NCI-H345 treated with DMSO at 0.1 percent for 48 hours (cell line): ENCODE measurements at regions not wholly inside any gene's neighbourhood (a gene's known extent, or its start where the extent isn't known, plus 50 kb on each side); places are given as distances from the start of the nearest gene placed in this dataset.
"Not testable (repeated sequence)": the region's sequence is repeated elsewhere in the genome, so short reads cannot be mapped to it uniquely, and the experiment has no call there.

ENCODE experiments used
- DNase-seq: peaks from one replicate; lab custom pipeline; 2025; ENCODE audit not compliant: unreplicated experiment; lab: John Stamatoyannopoulos, UW

DNA sequence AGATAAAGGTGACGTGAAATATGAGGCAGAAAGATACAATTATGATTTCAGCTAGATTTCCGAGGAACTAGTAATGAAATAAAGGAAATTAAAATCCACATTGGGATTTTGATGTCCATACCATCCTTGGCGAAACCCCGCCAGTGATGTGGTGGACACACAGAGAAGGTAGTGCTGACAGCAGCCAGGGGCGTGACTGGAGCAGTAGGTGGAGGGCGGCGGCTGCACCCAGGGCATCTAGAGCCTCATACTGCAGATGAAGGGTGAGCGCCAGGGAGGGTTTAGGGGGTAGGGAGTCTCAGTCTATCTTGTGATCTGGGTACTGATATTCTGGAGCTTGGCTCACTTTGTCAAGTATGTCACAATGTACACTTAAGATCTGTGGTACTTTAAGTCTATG lies 855.5 kb upstream of the POM121L12 start:
- no peak for DNase-seq

DNA sequence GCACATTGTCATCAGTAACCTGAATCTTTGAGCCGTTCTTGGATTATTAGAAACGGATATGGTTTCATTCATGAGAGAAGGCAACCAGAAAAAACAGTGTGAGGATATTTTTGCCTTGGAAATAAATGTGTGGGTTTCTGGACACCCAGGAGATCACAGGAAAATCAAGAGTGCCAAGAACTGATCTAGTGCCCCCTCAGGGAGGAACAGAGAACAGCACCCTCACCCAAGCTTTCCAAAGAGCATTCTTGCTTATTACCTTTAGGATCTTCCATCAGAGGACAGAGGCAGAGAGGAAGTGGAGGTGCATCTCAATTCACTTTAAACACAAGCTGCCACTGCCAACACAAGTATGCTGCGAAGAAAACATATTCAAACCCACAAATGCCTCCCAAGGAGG lies 851.5 kb upstream of the COBL start:
- DNase-seq = no peak

DNA sequence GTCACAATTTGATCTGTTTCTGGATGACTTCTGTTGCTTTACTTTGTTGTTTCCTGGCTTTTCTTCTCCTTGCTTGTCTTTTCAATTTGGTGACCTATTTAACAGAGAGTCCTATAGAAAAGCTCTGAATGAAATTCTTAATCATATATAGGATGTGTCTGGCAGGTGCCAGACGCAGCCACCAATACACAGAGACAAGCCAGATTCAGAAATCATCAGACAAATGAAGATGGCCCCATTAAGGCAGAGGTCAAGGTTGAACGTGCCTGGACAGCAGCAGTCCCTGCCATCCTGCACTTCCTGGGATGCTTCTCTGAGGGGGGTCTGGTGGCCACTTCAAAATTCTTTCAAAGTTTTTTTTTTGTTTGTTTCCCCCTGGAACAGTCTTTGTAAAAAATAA lies 846.7 kb upstream of the COBL start:
- DNase-seq = no peak

DNA sequence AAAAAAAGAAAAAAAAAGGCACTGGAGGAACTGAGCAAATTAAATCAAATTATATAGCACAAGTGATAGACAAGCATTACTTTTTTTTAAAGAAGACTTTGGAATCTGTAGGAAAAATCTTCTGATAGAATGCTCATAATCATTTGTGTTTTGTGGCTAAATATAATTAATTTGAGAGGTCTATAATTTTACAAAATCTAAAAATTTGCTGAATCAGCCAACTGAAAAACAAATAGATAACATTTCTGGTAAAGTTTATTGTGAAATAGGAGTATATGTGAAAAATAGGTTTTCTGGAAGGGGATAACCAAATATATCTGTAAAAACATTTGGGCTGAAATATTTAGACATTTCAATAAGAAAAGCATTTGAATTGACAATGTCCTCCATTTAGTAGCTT lies 844.9 kb upstream of the COBL start:
- DNase-seq = no peak

DNA sequence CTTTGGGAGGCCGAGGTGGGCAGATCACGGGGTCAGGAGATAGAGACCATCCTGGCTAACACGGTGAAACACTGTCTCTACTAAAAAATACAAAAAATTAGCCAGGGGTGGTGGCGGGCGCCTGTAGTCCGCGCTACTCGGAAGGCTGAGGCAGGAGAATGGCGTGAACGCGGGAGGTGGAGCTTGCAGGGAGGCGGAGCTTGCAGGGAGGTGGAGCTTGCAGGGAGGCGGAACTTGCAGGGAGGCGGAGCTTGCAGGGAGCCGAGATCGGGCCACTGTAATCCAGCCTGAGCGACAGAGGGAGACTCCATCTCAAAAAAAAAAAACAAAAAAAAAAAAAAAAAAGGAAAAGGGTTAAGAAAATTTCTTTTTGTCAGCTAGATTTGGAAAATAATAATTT lies 842.8 kb upstream of the COBL start:
- DNase-seq = not testable (repeated sequence)

DNA sequence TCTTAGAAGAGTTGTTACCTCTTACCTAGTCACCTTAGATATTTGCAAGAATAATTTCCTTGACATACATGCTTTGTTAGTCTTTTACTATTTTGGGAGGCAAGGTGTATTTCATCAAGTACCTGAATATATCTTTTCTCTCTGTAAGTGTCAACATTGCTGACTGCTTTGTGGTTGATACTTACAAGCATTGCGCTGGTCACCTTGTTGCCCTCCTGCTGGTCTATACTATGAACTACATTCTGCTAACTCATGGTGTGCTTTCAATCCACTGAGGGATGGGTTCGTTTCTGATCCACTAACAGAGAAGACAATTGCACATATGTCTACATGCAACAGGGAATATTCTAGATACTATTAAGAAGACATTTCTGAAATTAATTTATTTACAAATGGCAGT lies 837.8 kb upstream of the COBL start:
- DNase-seq = no peak

DNA sequence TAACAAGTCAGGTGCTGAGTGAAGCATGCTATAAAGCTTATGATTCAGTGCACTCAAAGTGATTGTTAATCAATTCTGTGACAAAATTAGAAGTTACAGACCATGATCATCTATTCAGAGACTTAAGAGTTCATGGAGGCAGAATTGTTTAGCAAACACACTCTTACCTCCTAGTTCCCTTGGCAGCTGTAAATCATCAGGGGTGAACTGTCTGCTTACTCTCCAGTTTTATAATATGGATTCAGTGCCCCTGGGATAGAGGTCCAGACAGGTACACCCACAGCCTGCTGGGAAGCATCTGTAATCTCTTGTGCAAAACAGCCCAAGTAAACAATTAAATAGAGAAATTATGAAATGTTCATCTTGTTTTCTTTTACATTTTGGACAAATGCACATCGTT lies 835.0 kb upstream of the COBL start:
- DNase-seq = peak; percentile 11

DNA sequence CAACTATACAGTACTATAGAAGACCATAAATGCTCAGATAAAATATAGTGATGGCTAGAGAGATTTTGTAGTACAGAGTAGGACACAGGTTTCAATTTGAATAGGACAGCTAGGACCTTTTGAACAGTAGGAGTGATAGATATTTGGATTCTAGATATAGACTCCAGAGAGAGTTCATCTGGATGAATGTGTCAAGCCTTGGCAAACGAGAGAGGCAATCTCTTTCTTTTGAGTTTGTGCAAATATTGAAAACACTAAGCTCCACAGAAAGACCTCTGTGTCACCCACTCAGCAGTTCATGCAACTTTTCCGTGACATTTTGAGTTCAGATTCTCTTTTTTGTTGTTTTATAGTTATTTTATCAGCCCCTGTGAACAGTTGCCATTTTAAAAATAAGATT lies 834.3 kb upstream of the COBL start:
- DNase-seq = no peak

DNA sequence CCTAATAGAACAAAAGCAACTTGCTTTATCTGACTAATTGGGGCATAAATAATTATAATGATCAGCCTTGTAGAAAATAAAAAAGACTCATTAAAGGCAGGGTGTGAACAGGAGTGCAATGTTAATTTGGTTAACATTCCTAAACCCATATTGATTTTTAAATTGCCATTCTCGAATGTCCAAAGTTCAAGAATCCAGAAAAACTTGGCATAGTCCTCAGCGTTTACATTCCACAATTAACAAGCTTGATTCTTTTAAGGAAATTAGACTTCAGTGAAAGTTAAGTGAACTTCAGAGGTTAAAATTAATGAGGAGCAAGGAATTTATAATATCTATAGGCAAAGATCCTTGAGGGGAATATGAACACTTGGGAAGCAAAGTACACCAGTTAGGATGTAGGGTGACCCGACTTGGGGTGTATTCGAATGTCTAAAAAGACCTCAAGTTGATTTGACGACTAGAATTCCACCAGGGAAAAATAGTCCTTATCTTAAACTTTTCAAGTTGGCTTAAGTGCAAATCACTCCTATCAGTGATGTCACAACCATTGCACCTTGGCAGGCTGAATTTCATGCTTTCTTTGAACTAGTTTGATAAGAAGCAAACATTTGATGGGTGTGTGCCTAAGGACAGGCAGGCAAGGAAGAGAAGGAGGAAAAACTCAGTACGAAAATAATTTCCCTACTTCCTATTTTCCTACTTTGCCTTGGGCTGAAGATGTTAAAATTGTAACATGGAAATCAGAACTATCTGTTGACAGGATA lies 830.4 kb upstream of the COBL start:
- DNase-seq = no peak

DNA sequence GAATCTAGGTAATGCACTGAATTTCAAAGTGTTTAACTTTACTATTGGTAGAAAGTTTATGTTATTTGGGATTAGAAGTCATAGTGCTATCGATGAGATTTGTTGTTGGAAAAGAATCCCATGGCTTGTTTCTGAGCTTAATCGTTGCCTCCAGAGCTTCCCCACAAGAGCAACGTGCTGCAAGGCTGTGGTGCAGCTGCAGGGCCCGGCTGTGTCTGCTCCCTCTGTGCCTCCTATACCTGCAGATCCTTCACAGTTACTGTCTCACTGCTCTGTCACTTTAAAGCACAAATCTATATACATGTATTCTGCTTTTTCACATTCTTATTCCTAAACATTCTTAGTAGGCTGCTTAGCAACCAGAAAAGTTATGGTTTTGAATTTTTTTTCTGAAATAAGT lies 826.6 kb upstream of the COBL start:
- no peak for DNase-seq

DNA sequence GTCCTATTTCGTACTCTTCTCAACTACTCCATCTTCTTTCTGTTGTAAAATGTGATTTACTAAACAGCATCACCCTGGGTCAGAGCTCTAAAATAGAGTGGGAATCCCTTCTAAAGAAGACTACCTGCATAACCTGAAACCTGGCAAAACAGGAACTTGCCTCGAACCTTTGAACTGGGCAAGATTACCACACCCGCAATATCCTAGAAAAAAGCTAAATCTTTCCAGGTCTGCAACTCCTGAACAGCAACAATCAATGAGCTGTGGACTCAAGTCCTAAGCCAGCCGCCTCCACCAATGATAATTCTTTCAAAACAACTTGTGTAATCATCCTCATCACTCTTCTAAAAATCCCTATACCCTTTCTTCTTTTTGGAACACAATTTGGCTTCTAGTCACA lies 824.2 kb upstream of the COBL start:
- no peak for DNase-seq

DNA sequence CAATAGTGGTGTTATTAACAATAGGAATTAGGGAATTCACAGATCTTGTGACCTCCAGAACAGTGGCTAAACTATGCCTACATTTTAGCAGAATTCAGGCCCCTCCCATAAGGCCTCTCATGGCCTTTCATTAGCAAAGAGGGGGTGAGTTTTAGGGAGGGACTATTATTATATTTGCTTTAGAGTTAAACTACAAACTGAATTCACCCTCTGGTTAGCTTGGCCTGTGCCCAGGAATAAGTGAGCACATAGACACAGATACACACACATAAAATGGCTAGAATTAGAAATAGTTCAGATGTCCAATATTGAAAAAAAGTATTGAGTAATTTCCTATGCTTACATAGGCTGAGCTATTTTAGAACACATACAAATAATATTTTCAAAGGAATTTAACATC lies 818.8 kb upstream of the COBL start:
- DNase-seq = no peak

DNA sequence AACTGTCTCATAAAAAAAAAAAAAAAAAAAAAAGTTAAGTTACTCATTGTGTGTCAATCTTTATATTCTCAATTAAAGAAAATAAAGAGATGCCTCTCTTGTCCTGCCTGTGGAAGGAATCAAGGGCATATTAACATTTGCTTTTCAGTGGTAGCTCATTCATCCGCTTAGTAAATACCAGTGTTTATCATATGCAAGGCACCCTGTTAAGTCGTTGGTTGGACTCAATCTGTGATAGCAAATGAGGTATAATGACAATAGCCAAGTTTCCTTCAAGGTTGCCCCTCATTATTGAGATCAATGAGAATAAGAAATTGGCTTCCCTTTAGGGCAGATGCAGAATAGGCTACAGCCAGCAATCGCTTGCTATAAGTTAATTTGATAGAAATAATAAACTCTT lies 812.7 kb upstream of the COBL start:
- DNase-seq = no peak

DNA sequence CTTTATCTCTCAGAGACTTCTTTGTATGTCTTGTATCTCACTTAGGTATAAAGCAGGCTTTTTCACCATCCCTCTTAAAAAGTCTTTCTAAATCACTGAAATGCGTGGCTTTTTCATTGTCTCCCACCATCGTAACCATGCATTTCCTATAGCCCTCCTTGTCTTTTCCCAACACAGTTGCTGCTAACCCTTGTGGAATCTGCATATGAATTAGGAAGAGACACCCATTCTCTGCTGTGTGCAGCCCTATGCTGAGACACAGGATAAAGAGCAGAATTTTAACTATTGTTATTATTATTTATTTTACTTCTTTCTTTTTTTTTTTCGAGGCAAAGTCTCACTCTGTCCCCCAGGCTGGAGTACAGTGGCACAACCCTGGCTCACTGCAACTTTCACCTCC lies 804.3 kb upstream of the COBL start:
- DNase-seq = no peak

DNA sequence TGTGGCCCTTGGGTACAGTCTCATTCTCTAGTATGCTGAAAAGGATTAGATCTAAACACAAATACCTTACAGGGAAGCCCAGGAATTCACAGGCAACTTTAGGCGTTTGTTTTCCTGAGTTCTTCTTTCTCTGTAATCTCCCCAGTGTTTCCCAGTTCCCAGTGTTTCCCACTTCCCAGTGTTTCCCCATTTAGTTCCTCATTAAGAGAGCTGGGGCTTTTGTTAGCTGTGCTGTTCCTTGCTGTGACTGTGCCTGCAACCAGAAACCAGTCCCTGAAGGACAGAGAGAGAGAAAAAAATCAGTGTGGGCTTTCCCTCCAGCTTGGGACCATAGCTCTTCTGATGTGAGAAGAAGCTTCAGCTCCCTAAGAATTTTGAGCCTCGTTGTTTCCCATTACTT lies 802.9 kb upstream of the COBL start:
- no peak for DNase-seq

DNA sequence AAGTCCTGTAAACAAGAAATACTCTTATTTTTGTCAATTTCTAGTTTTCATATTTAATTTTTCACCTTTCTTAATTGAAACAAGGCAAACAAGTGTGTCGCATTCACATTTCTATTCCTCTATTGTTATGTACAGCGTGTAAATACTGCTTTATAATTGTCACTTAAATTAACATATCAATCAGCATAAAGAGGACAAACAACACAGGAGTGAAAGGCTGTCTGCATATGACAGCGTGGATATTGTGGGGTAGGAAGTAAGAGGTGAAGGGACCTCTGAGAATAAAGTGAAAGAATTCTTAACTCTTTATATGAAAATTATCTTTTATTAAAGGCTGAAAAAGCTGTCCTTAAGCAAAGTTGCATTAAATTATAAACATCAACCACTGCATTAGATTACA lies 797.9 kb upstream of the COBL start:
- no peak for DNase-seq

DNA sequence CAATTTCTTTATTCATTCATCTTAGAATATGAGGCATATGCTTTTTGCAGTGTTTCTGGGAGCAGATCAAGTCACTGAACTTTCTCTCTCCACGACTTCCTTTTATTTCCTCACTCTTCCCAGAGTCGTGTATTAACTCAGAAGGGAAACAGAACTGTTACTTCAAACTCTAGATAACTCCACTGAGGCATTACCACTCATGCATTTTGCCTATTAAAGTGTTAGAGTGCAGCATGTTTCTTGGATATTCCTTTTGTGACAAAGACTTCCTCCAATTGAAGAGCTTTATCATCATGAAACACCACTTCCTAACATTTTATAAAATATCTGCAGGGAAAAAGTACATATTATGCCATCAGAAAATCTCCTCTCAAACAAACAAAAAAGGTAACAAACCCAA lies 797.4 kb upstream of the COBL start:
- no peak for DNase-seq

DNA sequence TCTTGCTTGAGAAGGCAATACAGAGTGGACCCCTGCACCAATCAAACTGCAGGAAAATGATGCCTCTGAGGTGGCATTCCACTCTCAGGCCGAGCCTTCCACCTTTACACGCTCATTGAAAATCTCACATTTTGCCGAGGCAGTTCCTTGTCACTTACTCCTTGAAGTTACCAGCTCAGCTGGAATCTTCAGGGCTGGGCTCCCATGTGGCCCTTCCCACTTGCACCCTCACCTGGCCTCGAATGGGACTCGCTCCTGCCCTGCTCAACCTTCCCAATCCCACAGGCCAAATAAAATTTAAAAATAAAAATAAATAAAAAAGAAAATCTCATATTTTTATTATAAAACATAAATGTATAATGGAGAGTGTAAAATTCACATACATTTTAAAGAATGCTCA lies 790.7 kb upstream of the COBL start:
- DNase-seq = no peak

DNA sequence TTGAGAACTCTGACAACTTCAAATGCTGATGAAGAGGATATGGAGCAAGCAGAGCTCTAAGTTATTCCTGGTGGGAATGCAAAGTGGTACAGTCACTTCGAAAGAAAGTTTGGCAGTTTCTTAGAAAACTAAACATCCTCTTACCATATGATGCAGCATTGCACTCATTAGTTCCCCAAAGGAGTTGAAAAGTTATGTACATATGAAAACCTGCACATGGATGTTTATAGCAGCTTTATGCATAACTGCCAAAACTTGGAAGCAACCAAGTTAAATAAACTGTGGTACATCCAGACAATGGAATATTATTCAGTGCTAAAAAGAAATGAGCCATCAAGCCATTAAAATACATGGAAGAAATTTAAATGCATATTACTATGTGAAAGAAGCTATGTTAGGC lies 779.3 kb upstream of the COBL start:
- DNase-seq = no peak

DNA sequence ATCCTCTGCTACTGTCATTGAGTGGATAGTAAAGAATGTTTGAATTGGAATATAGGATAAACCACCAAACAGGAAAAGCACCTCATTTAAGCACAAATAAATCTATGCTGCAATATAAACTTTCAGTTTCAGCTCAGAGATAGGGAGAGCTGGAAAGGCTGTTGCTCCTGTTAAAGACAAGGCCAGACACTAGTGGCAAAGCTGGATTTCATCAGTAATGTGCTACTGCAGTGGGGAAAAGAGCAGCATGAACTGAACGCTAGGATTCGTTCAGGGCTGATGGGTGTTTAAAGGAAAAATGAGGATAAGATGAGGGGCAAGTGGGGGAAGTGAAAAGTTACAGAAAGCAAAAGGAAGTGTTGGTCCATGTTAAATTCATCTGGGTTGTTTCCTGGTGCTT lies 775.4 kb upstream of the COBL start:
- no peak for DNase-seq

DNA sequence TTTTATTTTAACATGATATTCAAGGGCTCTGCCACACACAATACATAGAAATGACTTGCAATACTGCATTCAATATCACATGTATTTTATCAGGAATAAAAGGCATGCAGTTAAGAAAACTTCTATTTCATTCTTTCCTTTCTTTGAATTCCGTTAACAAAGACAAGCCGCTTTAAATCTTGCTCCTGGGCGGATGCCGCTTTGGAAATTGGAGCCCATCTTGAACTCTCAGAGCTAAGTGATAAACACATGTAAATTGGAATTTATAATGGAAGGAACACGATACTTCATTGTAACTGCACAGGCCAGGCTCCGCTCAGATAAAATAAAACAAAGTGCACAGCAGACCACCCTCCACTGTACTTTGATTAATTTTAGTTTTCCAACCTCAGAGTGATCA lies 774.5 kb upstream of the COBL start:
- no peak for DNase-seq

DNA sequence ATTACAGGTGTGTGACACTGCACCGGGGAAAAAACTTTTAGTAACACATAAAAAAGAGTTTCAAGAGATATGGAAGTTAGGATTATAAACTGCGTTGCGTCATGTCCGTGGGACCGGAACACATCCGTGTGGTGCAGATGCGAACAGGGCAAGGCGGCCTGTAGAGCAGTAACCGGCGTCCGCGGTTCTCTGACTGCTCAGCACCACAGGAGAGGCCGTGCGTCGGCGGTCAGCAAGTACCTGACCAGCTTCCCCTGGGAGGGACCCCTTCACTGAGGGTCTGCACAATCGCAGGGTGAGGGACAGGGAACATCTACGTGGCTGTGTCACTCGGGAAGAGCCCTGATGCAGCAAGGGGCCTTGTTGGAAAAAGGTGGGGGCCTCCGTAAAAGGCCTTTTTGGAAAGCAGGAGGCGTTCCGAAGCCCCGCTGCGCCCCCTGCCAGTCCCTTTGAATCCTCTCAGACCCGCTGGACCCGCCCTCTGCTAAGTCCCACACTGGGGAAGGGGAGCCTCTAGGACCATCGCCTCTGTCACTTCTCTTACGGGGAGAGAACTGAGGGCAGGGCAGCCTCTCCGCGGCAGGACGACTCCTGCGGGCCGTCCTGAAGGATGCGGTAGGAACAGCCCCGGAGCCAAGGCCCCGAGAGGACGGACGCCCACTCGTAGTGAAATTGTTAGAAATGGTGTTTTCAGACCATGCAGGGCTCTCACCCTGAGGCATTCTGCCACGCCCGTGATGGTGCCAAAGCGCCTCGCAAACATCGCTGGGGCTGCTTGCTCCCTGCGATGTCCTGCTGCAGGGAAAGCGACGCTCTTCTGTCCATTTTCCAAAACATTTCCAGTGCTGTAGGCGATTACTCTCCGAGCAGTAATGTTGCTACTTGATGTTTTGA lies 771.6 kb upstream of the COBL start:
- no peak for DNase-seq

DNA sequence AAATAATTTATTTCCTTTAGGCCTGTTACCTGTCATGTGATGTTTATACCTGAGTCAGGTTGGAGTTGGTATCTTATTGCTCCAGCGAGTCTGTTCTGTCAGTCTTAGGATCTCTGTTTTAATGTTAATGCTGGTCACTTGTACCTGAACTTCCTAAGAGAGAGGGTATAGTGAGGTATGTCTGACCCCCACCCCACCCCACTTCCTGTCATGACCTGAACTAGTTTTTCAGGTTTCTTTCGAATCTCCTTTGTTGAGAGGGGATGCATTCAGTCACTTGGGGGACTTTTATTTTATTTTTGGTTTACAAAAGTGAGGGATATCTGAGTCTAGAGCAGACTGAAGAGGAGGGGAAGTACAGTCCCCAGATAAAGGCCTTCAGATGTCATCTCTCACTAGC lies 769.0 kb upstream of the COBL start:
- DNase-seq = no peak
